SHP77 (cell line): ENCODE measurements at regions not wholly inside any gene's neighbourhood (a gene's known extent, or its start where the extent isn't known, plus 50 kb on each side); places are given as distances from the start of the nearest gene placed in this dataset.
"Not testable (repeated sequence)": the region's sequence is repeated elsewhere in the genome, so short reads cannot be mapped to it uniquely, and the experiment has no call there.

Source experiments
- DNase-seq, 2 experiments: peaks; one replicate each; lab custom pipeline; 2025; lab: John Stamatoyannopoulos, UW

DNA sequence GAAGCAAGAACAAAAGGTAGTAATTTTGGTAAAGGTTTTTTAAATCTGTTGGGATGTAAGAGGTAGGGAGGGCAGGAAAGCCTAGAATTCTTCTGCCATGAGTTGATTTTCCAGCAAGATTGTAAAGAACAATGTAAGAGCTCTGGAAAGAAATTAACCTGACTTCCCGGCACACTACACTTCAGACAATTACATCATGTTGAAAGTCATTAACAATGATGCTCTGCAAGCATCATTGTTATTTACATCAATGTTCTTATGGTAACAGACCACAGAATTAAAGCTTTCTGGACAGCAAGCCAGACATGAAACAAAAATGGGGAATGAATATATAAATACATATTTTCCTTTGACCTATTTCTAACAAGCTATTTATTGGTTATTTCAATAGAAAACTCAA is 342.2 kb downstream of the CEP170 start:
- DNase-seq = not testable (repeated sequence)

DNA sequence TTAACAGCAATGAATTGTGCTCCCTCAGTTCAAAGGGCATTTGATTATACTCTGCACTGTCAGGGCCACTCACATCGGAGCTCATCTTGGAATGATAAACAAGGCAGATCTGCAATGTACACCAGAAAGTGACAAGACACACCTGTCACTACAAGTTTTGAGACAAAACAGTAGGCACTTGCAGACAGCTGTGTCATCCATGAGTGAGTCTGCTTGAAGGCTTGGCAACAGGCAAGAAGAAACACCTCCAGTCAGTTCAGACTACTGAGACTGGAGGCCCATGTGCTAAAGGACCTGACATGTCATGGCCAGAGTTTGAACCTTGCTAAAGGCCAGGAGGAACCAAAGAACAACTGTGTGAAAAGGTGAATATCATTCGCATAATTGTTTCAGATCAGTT is 354.5 kb downstream of the CEP170 start:
- DNase-seq = not testable (repeated sequence)

DNA sequence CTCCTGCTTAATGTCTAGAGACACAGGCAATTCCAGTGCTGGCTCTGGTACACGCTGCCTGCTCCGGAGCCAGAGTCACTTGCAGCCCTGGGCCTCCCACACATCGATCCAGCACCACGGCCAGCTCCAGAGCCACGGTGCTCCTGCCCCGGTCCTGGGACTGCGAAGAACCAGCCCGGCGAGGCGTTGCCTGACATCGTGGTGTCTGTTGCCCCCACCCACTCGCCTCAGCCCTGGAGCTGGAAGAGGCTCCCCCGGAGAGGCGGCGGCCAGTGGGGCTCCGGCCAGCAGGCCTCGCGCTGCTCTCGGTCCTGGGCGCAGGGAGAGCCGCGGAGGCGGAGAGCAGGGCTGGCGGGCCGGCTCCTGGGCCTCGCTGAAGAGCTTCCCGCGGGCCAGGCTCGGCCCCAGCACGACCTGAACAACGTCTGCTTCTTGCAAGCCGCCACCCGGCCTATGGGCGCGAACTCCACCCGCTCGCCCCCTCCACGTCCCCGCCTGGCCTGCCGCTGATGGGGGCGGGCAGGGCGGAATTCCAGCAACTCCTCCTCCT is 364.8 kb downstream of the CEP170 start:
- DNase-seq = no peak

DNA sequence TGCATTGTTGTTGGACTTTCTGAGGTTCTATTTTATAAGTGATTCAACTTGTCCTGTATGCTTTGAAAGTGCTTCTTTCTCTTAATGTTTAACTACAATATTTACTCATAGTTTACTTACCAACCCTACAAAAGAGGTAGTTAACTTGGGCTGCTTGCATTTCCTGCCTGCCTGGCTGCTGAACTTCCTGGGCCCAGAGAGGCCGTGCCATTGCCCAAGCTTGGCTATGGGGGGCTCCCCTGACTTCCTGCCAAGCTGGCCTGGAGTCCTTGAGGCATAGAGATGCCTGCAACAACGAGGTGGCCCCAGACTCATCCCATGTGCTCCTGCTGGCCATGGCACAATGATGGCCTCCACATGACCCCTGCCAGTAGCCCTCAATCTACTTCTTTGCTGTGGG is 361.6 kb upstream of the PLD5 start:
- no peak for DNase-seq

DNA sequence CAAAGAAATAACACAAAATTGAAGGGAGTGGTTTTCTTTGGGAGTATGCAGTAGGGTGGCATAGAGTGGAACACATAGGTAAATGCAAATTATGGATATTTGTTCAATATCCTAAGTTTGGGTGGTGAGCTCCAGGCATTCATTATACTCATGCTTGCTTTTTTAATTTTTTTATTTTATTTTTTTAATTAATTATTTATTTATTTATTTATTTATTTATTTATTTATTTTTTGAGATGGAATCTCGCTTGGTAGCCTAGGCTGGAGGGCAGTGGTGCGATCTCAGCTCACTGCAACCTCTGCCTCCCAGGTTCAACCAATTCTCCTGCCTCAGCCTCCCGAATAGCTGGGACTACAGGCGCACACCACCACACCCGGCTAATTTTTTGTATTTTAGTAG is 355.5 kb upstream of the PLD5 start:
- DNase-seq = not testable (repeated sequence)

DNA sequence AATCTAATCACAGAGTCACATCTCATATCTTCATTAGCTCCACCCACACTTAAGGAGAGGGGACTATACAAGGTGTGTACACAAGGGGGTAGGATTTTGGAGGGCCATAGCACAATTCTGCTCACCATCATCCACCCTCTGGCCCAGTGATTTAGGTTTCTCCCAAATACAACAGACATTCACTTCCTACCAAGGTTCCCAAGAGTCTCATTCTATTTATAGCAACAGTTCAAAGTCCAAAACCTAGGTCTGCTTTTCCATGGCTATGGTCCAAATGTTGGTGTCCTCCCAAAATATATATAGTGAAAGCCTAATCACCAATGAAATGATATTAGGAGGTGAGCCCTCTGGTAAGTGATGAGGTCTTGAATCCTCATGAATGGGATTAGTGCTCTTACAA is 353.2 kb upstream of the PLD5 start:
- no peak for DNase-seq

DNA sequence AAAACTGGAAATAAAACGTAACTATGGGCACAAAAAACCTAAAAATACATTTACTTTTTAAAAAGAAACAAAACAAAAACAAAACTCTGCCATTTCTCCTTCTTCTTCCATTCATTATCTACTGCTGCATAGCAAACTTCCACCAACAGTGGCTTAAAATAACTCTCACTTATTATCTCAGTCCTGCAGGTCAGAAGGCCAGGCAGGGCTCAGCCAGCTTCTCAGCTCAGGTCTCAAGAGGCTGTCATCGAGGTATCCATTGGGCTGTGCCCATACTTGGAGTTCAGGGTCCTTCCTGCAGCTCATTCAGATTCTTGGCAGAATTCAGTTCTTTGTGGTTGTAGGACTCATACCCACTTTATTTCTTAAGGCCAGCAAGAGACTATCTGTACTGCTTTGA is 352.7 kb upstream of the PLD5 start:
- DNase-seq = no peak

DNA sequence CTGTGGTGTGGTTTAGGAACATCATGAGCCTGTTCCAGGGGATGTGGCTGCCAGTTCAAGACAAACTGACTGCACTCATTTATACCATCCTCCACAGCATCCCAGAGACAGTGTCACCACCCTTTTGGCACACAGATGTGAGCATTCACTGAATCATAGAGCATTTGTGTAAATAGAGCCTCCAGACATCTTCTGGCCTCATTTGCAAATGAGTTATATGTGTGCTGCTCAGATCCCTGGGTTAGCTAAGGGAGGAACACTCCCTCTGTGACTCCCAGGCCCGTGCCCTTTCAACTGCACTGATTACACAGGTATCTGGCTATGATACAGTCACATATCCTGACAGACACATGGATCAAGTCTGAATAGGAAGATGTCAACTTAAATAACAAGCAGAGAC is 351.5 kb upstream of the PLD5 start:
- DNase-seq = no peak

DNA sequence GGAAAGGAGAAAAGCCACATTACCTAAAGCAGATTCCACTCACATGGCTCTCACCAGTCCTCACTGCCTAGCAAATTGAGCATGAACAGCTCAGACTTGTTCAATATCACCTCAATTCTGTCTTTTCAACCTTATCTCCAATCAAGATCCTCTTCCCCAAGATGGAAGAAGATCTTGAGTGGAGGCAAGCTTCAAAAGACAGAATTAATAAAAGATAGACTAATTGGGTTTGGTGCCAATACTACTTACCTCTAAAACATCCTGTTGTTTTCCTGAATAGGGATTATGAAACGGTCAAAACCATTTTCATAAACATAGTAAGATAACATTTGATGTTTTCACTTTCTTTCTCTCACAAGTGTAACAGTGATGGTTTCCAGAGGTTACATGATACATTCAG is 349.2 kb upstream of the PLD5 start:
- no peak for DNase-seq

DNA sequence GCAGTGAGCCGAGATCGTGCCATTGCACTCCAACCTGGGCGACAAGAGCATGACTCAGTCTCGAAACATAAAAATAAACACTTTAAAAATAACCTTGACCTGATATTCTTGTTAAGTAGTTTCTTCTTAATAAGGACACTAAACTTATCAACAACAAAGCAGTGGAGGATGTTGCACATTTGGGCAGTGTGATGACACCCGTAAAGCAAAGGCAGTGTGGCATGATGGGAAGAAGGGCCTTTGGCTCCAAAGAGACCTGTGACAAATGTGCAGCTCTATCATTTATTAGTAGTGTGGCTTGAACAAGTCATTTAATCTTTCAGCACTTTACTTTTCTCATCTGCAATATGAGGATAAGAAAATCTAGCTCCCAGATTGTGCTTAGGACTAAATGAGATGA is 348.0 kb upstream of the PLD5 start:
- no peak for DNase-seq

DNA sequence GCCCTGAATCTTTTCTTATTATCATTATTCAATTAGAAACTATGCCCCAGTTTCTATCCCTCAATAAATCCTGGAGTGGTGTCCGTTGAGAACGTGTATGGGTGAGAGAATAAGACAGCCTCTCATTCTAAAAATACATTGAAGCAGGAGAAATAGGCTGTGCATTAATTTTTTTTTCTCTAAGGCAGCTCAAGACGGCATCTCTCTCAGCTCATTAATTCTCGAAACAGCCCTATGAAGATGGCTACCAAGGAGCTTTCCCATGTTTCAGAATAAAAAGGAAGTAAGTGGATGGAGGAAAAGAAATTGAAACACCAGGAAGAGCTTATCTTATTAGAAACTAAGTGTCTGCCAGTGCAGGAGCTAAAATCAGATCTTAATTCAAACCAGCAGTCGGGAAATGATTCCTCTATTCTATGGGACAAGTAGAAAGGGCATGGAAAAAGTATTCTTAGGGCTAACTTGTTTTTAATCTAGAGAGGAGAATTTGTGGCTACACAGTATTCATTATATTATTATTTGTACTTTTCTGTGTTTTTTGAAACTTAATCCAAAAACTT is 347.1 kb upstream of the PLD5 start:
- DNase-seq = no peak

DNA sequence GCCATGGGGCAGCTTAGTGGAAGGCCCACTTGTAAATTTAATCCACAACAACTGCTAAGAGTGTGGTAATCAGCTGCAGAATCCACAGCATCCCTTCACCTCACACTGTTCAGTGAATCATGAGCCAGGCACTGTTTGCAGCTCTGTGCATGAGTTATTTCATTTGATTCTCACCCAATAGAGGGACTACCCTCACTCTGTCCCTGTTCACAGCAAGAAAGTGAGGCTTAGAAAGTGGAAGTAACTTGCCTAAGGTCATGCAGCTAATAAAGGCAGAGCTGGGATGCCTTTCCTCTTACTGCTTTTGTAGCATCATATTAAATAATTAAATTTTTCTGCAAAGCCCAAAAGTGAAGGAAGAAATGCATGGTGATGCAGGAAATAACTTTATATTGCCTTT is 346.5 kb upstream of the PLD5 start:
- no peak for DNase-seq

DNA sequence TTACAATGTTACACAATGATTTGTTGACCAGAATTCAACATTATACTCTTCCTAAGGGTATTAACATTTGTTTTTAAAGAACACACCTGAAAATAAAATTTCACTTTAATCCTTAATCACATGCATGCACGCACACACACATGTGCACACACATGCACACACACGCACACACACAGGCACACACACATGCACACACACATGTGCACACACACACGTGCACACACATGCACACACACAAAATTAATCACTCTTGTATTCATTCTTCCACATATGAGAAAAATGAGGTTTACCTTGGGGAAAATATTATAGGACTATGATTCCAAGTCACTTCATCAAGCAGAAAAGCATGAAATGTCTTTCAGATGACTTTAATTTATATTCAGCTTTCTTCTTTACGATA is 331.8 kb upstream of the PLD5 start:
- no peak for DNase-seq

DNA sequence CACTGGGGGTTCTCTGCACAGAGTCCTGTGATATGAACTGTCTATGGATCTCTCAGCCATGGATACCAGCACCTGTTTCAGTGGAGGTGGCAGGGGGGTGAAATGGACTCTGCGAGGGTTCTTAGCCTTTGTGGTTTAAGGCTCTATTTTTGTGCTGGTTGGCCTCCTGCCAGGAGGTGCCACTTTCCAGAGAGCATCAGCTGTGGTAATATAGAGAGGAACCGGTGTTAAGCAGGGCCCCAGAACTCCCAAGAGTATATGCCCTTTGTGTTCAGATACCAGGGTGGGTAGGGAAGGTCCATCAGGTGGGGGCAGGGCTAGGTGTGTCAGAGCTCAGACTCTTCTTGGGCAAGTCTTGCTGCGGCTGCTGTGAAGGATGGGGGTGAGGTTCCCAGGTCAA is 330.0 kb upstream of the PLD5 start:
- DNase-seq = no peak

DNA sequence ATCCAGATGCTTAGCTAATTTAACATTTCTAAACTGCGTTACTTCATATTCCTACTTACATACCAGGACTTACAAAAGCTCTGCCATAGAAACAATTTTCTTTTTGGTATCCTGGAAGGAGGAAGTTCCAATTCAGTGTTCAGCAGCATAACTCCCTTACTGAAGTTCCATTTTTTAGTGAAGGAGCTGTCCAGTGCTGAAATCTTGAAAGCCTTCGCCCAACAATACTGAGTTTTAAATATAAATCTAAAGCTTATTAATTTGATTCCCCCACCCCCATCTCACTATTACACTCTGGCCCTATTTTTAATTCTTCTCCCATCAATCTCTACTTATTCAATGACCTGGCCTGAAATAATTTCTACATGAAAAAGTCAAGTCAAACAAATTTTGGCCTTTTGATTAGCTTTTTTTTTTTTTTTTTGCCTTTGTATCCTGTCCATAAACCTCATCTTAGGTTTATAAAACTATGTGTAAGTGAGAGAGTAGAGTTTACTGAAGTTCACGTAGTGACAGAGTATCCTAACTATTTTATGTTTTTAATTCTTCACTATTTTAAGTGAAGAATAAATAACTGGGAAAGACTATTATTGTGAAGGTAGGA is 323.0 kb upstream of the PLD5 start:
- DNase-seq = no peak

DNA sequence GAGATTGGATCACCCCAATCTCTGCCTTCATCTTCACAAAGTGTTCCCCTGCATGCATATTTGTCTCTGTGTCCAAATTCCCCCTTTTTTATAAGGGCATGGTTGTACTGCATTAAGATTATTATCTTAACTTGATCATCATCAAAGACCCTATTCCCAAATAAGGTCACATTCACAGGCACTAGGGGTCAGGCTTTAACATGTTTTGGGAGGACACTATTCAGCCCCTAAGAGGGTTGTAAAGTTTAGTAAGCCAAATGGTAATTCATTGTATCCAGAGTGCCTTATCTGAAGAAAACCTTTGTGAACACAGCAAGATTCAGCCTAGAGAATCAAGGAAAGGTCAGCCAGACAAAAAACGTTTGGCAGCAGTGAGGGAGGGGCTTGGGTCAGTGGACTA is 317.6 kb upstream of the PLD5 start:
- DNase-seq = no peak

DNA sequence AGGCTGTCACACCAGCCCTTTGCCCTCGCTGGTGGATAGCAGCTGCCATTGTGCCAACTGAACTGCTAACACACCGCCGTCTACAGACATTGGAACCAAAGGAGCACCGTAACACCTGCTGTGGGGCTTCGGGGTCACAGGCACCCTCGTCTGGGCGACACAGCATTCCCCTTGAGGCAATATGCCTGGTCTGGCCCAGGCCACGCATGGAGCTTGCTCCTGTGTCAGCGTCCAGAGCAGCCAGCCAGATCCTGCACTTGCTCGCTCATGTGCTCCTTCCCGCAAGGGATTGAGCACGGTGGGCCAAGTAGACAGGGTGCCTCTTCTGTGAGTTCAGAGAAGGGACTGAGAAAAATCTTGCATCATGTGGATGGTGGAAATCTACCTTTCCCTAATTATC is 314.6 kb upstream of the PLD5 start:
- no peak for DNase-seq

DNA sequence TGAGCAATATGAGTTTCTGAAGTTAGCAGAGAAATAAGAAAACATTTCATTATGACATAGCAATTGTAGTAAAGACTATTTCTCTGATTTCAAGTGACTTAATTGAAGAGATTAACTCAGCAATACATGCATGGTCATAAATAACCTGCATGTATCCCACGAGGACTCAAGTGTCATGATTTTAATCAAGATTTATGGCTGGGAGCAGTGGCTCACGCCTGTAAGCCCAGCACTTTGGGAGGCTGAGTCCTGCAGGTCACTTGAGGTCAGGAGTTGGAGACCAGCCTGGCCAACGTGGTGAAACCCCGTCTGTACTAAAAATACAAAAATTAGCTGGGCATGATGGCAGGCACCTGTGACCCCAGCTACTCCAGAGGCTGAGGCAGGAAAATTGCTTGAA is 311.9 kb upstream of the PLD5 start:
- DNase-seq = no peak

DNA sequence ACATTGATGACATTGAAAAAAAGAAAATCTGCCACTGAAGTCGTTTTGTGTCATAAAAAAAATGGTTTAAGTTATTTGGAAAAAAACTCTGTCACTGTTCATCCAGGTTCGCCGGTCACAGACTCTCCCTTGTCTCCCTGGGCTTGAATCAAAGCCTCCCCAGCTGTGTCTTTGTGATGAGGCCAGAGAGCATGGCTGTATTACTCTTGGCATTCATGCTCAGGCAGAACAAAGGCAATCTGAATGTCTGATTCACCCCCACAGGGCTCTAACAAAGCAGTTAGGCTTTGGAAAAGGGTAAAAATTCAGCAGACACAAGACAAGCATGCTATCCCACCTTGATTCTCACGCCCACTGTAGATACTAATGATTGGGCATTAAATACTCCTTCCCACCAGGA is 304.3 kb upstream of the PLD5 start:
- DNase-seq = no peak

DNA sequence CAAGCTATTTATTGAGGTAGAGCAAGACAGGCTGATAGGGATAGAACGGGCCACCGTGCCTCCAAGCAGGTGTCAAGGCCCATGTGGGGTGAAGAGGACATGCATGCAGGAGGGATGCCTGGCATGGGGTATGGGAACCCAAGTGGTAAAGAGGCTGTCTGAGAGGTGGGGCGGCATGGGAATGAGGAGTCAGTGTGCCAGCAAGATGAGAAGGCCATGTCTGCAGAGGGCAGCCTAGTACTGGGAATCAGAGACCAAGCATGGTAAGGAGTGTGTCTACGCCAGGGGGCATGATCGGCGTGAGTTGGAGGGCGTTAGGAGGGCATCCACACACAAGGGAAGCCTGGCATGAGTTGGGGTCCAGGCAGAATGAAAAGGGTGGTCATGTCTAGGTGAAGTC is 303.7 kb upstream of the PLD5 start:
- peak in 1 of 2 experiments; percentile 7 for DNase-seq

DNA sequence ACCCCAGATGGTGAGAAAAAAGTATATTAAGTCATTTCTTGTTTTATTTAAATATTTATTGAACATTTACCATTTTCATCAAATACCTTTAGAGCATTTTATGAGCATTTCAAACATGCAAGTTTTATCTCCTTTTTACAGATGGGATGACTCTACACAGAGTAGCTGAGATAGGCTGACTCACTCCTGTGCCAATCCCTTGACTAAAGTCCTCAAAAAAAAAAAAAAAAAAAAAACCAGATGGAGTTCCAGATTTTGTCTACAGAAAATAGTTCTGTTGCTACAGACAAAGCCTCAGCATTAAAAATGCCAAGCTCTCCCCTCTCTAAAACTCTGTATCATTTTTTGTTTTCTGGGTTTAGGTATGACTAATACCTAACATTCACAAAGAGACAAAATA is 303.0 kb upstream of the PLD5 start:
- DNase-seq = no peak

DNA sequence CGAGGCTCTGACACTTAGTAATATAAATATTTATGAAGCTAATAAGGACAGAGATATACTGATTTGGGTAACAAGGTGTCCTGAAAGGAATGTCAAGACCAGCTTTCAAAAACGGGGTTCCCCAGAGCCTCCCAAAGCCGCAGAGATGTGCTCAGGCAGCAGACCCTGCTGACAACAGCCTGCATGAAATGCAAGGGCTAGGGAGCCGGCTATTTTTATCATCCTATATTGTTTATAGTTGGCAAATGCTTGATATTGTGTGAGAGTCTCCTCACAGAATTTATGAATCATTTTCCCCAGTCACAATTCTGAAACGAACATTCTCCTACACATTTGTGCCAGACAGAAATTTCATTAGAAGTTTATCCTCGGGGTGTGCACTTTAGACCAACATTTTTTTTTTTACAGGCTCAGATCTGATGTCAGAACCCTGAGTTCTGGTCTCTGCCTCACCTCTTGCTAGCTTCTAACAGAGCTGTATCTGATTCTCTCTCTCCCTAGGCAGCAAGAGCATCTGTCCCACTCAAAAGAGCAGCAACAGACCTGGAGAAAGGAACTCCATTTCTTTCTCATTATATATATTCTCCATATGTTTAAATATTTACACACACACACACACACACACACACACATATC is 302.3 kb upstream of the PLD5 start:
- DNase-seq = no peak

DNA sequence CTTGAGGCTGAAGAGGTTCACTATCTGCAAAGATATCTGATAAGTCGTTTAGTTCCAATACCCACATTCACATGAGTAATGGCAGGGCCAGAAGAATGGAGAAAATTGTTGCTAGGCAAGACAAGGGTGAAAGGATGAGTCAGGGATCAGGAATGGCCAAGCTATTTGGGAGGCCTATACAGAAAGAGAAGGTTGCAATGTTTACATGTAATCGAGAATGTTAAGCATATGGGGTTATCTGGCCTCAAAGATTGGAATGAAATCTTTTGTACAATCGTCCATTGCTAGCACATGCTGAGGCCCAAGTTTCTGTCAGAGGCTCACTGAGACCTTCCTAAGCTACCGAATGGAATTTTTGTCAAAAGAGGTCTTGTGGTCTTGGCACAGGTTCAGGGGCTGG is 299.9 kb upstream of the PLD5 start:
- no peak for DNase-seq
